Osteocyte (in vitro differentiated cells): ENCODE measurements at regions not wholly inside any gene's neighbourhood (a gene's known extent, or its start where the extent isn't known, plus 50 kb on each side); places are given as distances from the start of the nearest gene placed in this dataset.

Experiments used
- DNase-seq: peaks from one replicate; pipeline ENCODE4 v3.0.0; 2021; ENCODE audit warnings: mixed read lengths; ENCODE audit not compliant: unreplicated experiment; ENCODE audit errors: extremely low spot score
- H3K27ac Mint-ChIP-seq: one replicate; pipeline ENCODE4 v1.8.0; 2021; ENCODE audit warnings: mild to moderate bottlenecking, mixed read lengths; ENCODE audit not compliant: unreplicated experiment
- H3K27me3 Mint-ChIP-seq: one replicate; pipeline ENCODE4 v1.8.0; 2021; ENCODE audit warnings: mixed read lengths; ENCODE audit not compliant: unreplicated experiment
- H3K36me3 Mint-ChIP-seq: one replicate; pipeline ENCODE4 v1.8.0; 2021; ENCODE audit warnings: mixed read lengths; ENCODE audit not compliant: unreplicated experiment
- H3K4me1 Mint-ChIP-seq: one replicate; pipeline ENCODE4 v1.8.0; 2021; ENCODE audit warnings: mixed read lengths; ENCODE audit not compliant: unreplicated experiment
- H3K4me3 Mint-ChIP-seq: one replicate; pipeline ENCODE4 v1.8.0; 2021; ENCODE audit warnings: mild to moderate bottlenecking, moderate library complexity, mixed read lengths; ENCODE audit not compliant: unreplicated experiment
- H3K9me3 Mint-ChIP-seq: one replicate; pipeline ENCODE4 v1.8.0; 2021; ENCODE audit warnings: mixed read lengths; ENCODE audit not compliant: unreplicated experiment
- TF ChIP-seq, protein P1 (sequence below): fragments of 200-600 bp; sonication (generic); IDR thresholded peaks from 2 replicates; pipeline ENCODE4 v1.5.0; 2021; ENCODE audit warnings: antibody characterized with exemption, mild to moderate bottlenecking, moderate library complexity

DNA sequence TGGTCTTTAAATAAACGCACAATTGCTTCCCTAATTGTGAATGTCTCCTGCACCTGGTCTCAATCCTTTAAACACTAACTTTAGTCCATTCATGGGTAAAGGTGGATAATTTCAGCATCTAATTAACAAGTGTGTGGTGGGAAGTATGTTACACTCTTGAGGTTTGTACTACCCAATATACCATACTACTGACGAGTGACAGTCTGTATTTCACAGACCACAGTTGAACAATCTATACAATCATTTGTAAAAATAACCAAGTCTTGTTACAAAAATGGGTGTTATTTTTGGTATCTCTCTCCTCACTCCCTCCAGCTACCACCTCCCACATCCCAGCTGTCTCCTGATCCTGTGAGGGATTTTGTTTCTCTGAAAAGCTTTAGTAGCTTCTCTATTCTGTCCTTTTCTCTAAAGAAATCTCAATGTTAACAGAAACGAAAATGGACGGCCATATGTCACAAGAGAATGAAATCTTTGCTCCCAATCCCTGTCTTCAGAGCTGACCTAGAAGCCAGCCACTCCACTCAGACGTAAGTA lies 62.3 kb upstream of the ZNF366 start:
- H3K4me3 Mint-ChIP-seq = no peak overlapping the region
- no peak overlapping the region for H3K27ac Mint-ChIP-seq
- no peaks in the 10 kb centered on the region for H3K9me3 Mint-ChIP-seq
- no peaks in the 10 kb centered on the region for H3K4me1 Mint-ChIP-seq
- DNase-seq = no peak
- H3K27me3 Mint-ChIP-seq = no peaks in the 10 kb centered on the region
- H3K36me3 Mint-ChIP-seq = no peaks in the 10 kb centered on the region
- TF ChIP-seq, protein P1, sequence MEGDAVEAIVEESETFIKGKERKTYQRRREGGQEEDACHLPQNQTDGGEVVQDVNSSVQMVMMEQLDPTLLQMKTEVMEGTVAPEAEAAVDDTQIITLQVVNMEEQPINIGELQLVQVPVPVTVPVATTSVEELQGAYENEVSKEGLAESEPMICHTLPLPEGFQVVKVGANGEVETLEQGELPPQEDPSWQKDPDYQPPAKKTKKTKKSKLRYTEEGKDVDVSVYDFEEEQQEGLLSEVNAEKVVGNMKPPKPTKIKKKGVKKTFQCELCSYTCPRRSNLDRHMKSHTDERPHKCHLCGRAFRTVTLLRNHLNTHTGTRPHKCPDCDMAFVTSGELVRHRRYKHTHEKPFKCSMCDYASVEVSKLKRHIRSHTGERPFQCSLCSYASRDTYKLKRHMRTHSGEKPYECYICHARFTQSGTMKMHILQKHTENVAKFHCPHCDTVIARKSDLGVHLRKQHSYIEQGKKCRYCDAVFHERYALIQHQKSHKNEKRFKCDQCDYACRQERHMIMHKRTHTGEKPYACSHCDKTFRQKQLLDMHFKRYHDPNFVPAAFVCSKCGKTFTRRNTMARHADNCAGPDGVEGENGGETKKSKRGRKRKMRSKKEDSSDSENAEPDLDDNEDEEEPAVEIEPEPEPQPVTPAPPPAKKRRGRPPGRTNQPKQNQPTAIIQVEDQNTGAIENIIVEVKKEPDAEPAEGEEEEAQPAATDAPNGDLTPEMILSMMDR = no peak

DNA sequence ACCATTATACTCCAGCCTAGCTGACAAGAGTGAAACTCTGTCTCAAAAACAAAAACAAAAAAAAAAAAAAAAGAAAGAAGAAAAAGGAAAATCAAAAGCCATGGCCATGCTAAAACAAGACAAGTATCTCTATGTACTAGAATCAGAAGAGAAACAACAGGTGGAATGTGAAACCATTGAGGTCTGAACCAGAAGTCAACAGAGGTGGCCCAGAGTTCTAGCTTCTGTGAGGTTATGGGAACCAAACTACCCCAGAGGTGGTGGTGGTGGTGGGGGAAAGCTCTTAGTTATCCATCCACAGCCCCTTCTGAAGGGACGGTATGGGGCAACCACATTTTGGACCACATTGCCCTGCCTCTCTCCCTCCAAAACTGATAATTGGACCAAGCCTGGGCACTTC lies 59.5 kb upstream of the ZNF366 start:
- DNase-seq = no peak
- TF ChIP-seq, protein P1 = no peak
- H3K9me3 Mint-ChIP-seq = no peaks in the 10 kb centered on the region
- no peak overlapping the region for H3K4me3 Mint-ChIP-seq
- H3K27ac Mint-ChIP-seq = no peak overlapping the region
- no peaks in the 10 kb centered on the region for H3K36me3 Mint-ChIP-seq
- no peaks in the 10 kb centered on the region for H3K27me3 Mint-ChIP-seq
- H3K4me1 Mint-ChIP-seq = no peaks in the 10 kb centered on the region

DNA sequence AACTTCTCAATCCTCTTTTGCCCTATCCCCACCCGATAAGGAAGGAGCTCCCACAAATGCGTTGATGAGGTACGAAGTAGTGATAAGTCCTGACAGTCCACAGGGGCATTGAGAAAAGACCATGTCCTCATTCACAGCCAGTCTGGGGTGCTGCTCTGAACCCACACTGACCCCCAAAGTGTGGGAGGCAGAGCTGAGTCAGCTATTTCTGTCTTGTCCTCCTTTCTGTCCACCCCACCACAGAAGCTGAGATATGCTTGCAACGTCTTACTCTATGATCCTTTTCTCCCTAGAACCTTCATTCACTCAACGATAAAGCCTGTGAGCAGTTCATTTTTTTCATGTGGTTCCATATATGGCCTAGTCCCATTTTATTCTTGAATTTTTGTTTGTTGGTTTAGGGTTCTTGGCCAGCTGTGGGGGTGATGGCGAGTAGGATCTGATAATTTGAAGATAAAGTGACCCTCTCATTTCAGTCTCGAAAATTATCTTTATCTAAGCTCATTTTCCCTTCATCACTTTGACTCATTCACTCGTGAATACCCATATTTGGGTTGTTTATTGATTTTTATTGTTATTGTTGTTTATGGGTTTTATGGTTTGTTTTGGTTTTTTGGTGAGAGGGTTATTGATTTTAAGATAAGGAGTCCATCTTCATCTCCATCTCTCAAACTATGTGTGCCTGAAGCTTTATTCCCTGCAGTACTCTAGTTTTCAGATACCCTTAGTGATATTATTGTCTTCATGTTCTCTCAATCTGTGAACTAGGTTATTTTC lies 58.5 kb upstream of the ZNF366 start:
- Mint-ChIP-seq H3K9me3 (no peaks in the 10 kb centered on the region), H3K4me1 (no peaks in the 10 kb centered on the region), H3K36me3 (no peaks in the 10 kb centered on the region), H3K27ac (no peak overlapping the region), H3K4me3 (no peak overlapping the region), H3K27me3 (no peaks in the 10 kb centered on the region)
- TF ChIP-seq, protein P1 = no peak
- no peak for DNase-seq

GRCh38 chr5:72562717-72563116 lies 55.5 kb upstream of the ZNF366 start:
- no peaks in the 10 kb centered on the region for H3K9me3 Mint-ChIP-seq
- no peaks in the 10 kb centered on the region for H3K36me3 Mint-ChIP-seq
- H3K27me3 Mint-ChIP-seq = no peaks in the 10 kb centered on the region
- no peak overlapping the region for H3K4me3 Mint-ChIP-seq
- TF ChIP-seq, protein P1 = no peak
- no peaks in the 10 kb centered on the region for H3K4me1 Mint-ChIP-seq
- H3K27ac Mint-ChIP-seq = no peak overlapping the region
- DNase-seq = no peak

GRCh38 chr5:72561148-72561972 lies 54.1 kb upstream of the ZNF366 start:
- Mint-ChIP-seq H3K27me3 (no peaks in the 10 kb centered on the region), H3K4me3 (no peak overlapping the region), H3K36me3 (no peaks in the 10 kb centered on the region), H3K4me1 (peaks cover 8% of the 10 kb centered on the region), H3K9me3 (no peaks in the 10 kb centered on the region), H3K27ac (no peak overlapping the region)
- DNase-seq = no peak
- TF ChIP-seq, protein P1 = no peak
